ENCODE measurements at regions not wholly inside any gene's neighbourhood (a gene's known extent, or its start where the extent isn't known, plus 50 kb on each side); places are given as distances from the start of the nearest gene placed in this dataset.

DNA sequence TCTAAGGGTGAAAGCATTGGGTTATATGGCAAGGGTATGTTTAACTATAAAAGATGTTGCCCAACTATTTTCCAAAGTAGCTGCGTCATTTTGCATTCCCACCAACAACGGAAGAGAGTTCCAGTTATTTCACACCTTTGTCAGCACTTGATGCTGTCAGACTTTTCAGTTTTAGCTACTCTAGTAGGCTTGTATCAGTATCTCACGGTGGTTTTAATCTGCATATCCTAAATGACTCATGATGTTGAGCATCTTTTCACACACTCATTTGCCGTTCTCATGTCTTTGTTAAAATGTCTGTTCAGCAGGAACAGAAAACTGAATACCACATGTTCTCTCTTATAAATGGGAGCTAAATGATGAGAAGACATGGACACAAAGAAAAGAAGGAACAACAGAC lies 122.3 kb downstream of the RNASET2 start:
- FAIRE-seq = no peak
- DNase-seq (ENCODE audit: insufficient read length, low spot score) = no peak
- TF ChIP-seq, protein P1, sequence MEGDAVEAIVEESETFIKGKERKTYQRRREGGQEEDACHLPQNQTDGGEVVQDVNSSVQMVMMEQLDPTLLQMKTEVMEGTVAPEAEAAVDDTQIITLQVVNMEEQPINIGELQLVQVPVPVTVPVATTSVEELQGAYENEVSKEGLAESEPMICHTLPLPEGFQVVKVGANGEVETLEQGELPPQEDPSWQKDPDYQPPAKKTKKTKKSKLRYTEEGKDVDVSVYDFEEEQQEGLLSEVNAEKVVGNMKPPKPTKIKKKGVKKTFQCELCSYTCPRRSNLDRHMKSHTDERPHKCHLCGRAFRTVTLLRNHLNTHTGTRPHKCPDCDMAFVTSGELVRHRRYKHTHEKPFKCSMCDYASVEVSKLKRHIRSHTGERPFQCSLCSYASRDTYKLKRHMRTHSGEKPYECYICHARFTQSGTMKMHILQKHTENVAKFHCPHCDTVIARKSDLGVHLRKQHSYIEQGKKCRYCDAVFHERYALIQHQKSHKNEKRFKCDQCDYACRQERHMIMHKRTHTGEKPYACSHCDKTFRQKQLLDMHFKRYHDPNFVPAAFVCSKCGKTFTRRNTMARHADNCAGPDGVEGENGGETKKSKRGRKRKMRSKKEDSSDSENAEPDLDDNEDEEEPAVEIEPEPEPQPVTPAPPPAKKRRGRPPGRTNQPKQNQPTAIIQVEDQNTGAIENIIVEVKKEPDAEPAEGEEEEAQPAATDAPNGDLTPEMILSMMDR (IDR thresholded peaks at IDR 0.05; ENCODE audit: insufficient read depth, missing control alignments) = no peak

DNA sequence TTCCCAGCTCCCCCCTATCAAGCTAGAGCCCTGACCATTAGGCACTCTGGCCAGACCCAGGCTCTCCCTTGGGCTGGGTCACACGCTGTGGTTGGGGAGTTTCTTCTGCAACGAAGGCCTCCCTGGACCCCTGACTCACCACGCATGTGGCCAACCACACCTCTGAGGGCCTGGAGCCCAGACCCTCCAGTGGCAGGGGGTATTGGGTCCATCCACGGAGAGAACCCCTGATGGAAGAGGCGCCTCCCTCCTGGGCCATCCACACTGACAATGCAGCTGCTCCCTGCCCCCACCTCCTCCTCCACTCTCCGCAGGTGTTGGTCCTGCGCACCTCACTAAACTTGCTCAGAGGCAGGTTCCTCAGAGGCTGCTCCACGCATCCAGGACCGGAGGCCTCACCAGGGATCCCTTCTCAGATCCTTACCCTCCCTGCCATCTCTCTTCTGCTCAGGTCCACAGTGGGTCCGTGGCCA lies 125.4 kb downstream of the RNASET2 start:
- TF ChIP-seq, protein P1 (IDR thresholded peaks at IDR 0.05; ENCODE audit: insufficient read depth, missing control alignments) = no peak
- FAIRE-seq (no peak), DNase-seq (ENCODE audit: insufficient read length, low spot score) (no peak)

DNA sequence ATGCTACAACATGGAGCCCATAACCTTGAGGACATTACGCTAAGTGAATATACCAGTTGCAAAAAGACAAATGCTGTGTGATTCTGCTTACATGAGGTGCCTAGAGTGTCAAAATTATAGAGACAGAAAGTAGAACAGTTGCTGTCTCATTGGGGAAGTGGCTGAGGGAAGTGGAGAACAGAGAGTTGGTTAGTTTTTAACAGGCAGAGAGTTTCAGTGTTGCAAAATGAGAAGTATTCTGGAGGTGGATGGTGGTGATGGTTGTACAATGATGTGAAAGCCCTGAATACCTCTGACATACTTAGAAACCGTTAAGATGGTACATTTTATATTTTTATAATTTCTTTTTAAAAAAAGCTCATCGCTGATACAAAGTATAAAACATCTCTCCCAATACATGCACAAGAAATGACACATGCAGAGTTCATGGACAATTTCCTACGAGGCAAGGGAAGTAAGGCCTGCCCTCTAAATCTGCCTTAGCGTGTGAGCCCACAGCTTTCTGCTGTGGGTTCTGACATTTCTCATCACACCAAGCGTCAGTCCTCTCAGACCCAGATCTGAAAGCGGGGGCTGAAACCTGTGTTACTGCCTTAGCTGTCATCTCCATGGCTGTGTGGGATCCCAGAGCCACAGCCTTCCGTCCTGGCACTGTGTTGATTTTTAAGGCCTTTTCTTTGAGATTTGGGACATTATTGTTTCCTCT lies 126.0 kb downstream of the RNASET2 start:
- TF ChIP-seq, protein P1 (IDR thresholded peaks at IDR 0.05; ENCODE audit: insufficient read depth, missing control alignments) = no peak
- no peak for DNase-seq (ENCODE audit: insufficient read length, low spot score)
- no peak for FAIRE-seq

DNA sequence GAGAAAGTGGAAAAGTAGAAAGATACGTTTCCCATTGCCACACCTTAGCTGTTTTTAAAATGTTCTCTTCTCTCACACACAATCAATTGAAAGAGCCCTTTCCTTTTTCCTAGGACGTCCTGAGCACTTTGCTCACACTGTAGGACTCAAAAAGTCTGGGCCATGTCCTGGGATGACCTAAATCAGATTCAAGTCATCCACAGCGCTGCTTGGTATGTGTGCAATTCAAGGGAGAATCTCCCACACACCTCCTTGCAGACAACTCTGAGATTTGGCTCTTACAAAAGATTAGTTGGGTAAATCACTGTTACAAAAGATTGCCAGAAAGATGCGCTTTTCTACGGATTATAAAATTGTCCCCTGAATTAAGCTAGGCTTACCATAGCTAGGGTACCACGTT lies 130.1 kb downstream of the RNASET2 start:
- TF ChIP-seq, protein P1 (IDR thresholded peaks at IDR 0.05; ENCODE audit: insufficient read depth, missing control alignments) = no peak
- DNase-seq (ENCODE audit: insufficient read length, low spot score) (no peak), FAIRE-seq (no peak)

DNA sequence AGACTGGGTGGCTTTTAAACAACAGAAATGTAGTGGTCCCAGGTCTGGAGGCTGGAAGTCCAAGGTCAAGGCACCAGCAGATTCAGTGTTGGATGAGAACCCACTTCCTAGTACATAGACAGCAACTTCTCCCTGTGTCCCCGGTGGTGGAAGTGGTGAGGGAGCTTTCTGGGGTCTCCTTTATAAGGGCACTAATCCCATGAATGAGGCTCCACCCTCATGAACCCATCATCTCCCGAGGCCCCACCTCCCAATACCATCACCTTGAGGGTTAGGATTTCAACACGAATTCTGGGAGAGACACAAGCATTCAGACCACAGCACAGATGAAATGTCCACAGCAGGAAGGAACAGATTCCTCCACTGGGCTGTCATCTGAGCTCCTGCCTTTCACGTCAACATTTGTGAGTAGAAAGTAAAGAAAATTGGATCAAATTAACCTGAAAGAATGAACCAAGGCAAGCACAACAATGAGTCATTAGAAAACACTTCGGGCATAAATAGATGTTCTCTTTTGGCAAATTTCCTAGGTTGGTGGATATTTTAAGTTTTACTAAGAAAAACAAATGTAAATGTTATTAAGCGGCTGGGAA lies 130.7 kb downstream of the RNASET2 start:
- TF ChIP-seq, protein P1 (IDR thresholded peaks at IDR 0.05; ENCODE audit: insufficient read depth, missing control alignments) = no peak
- FAIRE-seq (no peak), DNase-seq (ENCODE audit: insufficient read length, low spot score) (no peak)

DNA sequence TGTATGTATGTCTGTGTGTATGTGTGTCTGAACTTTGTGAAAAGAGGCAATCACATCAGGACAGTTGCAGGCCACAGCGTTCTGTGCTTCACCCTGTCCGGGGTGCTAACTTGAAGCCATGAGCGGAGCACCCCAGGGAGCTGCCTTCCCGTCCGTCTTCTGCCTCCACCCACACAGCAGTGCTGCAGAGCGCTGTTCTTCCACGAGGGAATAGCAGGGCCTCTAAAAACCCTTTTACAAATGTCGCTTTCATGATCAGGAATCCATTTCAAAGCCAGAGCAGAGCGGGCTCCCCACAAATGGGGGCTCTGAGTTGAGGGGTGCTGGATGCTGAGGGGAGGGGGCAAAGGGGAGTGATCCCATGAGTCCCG lies 131.5 kb downstream of the RNASET2 start:
- TF ChIP-seq, protein P1 (IDR thresholded peaks at IDR 0.05; ENCODE audit: insufficient read depth, missing control alignments) = no peak
- no peak for FAIRE-seq
- no peak for DNase-seq (ENCODE audit: insufficient read length, low spot score)
